SIG-M5 treated with dmso at 0.1 percent for 504 hours (cell line): ENCODE measurements at regions not wholly inside any gene's neighbourhood (a gene's known extent, or its start where the extent isn't known, plus 50 kb on each side); places are given as distances from the start of the nearest gene placed in this dataset.
"Not testable (repeated sequence)": the region's sequence is repeated elsewhere in the genome, so short reads cannot be mapped to it uniquely, and the experiment has no call there.

Experiments
- DNase-seq: peaks from one replicate; lab custom pipeline; 2025; ENCODE audit not compliant: unreplicated experiment; lab: John Stamatoyannopoulos, UW

DNA sequence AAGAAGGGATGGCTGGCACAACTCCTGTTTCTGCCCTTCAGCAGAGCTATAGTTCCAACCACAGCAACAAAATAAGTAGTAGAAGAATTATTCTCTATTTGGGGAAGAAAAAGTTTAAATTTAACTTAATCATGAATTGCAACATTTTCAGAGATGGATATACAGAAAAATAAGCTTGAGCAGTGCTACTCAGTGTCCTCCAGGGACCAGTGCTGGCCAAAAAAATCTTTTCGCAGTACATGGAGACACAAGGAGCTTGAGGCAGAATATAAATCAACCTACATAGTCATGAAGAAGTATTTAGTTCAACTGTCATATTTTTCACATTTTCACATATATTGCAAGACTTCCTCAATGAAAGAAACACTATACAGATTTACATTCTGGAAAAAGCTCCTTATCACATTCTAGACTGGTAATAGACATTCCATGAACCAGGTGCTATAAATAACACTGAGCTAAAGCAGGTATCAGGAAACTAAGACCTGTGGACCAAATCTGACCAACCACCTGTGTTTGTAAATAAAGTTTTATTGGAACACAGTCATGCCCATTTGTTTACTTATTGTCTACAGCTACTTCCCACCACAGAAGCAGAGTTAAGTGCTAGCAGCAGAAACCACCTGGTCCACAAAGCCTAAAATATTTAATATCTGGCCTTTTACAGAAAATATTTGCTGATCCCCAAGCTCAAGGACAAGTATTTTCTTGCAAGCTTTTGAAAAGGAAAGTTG, 101.9 kb downstream of the RGS21 start:
- DNase-seq: no peak

DNA sequence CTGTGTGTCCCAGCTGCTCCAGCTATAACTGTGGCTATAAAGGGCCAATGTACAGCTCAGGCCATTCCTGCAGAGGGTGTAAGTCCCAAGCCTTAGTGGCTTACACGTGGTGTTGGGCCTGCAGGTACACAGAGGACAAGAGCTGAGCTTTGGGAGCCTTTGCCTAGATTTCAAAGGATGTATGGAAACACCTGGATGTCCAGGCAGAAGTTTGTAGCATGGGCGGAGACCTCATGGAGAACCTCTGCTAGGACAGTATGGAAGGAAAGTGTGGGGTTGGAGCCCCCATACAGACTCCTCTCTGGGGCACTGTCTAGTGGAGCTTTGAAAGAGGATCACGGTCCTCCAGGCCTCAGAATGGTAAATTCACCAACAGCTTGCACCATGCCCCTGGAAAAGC, 113.9 kb downstream of the RGS21 start:
- DNase-seq: no peak

DNA sequence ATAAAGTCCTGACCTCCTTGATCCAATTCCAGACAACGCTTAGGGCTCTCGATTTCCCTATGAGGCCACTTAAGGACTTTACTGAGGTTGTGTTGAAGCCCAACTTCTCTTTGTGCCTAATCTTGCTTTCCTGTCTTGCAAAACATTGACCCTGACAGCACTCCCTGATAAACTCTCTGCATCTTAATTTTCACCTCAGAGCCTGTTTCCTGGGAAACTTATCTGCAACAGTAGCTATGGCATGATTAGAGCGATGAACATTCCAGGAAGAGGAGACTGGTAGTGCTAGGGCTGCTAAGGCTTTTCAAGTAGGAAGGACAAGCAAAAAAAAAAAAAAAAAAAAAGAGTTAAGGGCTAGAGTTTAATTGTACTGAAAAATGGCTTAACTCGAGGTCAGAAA, 118.9 kb downstream of the RGS21 start:
- no peak for DNase-seq

GRCh38 chr1:192436441-192437078, 119.8 kb downstream of the RGS21 start:
- DNase-seq: no peak

DNA sequence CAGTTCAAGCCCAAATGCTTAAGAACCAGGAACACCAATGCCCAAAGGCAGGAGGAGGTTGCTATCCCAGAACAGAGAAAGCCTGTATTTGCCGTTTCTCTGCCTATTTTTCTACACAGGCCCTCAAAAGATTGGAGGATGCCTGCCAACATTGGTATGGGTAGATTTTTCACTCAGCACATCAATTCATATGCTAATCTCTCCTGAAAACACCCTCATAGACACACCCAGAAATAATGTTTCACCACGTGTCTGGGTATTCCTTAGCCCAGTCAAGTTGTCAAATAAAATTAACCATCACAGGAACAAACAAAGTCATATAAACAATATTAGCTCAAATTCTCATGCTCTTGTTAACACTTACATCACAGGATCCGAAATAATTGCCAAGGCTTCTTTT, 121.9 kb downstream of the RGS21 start:
- DNase-seq: no peak

DNA sequence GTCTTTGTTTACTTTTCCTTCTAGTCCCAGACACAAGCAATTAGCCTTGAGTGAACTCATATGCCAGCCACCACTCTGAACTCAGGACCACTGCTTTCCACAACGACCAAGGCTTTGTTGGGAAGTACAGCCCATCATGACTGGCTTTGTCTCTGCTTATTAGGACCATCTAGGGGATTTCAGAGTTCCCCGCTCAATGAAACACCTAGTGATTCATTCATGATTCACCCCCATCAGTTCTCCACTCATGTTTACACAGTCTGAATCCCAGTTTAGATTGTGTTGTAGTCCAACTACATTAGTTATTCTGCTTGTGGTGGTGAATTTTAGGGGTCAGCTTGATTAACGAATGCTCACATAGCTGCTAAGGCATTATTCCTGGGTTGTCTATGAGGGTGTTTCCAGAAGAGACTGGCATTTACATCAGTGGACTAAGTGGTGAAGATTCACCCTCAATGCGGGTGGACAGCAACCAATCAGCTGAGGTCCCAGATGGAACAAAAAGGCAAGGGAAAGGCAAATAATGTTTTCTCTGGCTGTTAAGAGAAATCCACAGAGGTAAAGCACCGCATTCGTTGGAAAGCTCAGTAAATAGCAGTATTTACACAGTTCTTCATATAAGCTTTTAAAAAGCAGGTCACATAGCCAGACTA, 122.7 kb downstream of the RGS21 start:
- DNase-seq: no peak

DNA sequence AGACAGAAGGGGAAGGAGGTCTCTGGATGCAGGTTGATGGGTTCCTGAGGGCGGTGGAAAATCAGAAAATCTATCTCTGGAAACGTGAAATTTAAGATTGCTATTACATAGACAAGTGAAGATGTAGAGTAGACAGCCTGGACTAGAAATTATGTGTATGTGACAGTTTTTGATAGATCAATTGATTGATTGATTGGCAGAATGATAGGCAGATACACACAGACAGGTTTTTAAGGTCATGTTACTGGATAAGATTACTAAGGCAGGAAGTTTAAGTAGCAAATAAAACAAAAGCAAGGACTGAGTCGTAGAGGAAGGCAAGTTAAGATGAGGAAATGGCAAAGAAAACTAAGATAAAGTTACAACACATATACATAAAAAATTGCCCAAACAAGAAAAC, 124.7 kb downstream of the RGS21 start:
- DNase-seq: no peak

- DNase-seq: no peak
Measured at GRCh38 chr1:192442736-192443135, 125.9 kb downstream of the RGS21 start.

GRCh38 chr1:192443616-192444015, 126.8 kb downstream of the RGS21 start:
- no peak for DNase-seq

DNA sequence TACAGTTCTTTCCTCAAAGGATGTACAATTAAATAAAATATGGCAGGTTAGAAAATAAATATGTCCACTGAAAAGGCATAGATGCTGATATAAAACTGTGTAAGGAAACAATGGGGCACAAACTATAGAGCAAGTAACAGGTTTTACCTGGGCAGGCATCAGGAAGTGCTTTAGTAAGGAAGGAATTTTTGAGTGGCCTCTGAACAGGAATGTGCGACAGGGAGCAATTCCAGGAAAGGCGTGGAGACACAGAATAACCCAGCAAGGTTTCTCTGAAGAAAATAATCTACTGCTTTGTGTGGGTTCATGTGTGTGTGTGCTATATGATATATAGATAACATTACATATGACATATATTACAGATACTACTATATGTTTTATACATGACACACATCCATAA, 128.4 kb downstream of the RGS21 start:
- DNase-seq: no peak

DNA sequence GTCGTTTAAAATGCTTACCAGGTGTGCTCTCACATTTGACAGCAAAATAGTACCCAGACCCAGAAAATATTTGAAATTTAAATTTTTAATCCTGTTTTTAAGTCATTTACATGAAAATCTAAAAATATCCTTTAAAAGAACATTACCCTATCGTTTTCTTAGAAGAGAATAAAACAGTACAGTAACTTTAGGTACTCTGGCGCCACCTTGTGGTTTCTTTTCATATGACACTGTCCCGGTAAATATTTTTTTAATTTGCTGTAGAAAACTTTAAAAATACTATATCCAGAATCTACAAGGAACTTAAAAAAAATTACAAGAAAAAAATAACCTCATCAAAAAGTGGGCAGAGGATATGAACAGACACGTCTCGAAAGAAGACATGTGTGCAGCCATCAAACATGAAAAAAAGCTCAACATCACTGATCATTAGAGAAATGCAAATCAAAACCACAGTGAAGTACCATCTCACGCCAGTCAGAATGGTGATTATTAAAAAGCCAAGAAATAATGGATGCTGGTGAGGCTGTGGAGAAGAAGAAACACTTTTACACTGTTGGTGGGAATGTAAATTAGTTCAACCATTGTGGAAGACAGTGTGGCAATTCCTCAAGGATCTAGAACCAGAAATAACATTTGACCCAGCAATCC, 129.2 kb downstream of the RGS21 start:
- peak; percentile 72 for DNase-seq

GRCh38 chr1:192448026-192448578, 127.5 kb upstream of the RGS1 start:
- DNase-seq: no peak

GRCh38 chr1:192453360-192453992, 122.1 kb upstream of the RGS1 start:
- no peak for DNase-seq

GRCh38 chr1:192459467-192459866, 116.1 kb upstream of the RGS1 start:
- DNase-seq: no peak

DNA sequence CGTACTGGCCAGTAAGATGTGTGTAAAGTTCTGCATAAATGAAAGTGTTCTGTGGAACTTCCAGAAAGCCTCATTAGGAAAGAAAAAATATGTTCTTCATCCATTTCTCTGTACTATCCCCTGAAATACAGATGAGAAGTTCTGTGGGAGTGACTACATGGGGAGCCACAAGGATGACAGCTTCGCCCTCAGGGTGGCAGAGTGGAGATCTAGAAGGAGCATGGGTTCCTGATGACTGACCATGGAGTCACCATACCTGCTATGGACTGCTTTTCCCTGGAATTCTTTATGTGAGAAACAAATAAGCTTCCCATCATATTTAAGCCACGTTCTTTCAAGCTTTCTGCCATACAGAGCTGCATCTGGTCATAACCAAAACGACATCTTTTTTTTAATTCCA, 113.9 kb upstream of the RGS1 start:
- DNase-seq: no peak

GRCh38 chr1:192462616-192463015, 113.0 kb upstream of the RGS1 start:
- no peak for DNase-seq

DNA sequence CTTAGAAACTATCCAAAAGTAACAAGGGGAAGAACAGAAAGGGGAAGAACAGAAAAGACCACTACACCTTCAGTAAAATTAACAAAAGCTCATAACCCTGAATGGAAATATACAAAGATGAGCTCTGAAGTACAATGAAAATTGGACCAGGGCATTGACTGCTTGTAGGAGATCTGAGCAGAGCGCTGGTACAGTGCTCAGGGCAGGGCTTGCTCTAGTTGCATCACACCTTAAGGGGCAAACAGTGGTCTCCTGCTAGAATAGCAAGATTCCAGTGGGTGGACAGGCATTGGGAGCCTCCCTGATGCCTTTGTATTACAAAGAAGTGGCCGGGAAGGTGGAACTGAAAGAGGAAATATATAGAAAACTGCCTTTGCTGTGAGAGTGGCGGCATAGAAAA, 111.9 kb upstream of the RGS1 start:
- DNase-seq: no peak

GRCh38 chr1:192465221-192465620, 110.4 kb upstream of the RGS1 start:
- DNase-seq: not testable (repeated sequence)

- DNase-seq: peak; percentile 57
Measured at GRCh38 chr1:192474080-192474683, 101.4 kb upstream of the RGS1 start.

- no peak for DNase-seq
Measured at GRCh38 chr1:192475329-192475728, 100.2 kb upstream of the RGS1 start.

- no peak for DNase-seq
Measured at GRCh38 chr1:192475970-192476369, 99.6 kb upstream of the RGS1 start.
